IMR-90 (cell line): ENCODE measurements at regions not wholly inside any gene's neighbourhood (a gene's known extent, or its start where the extent isn't known, plus 50 kb on each side); places are given as distances from the start of the nearest gene placed in this dataset.

ENCODE experiments used
- ATAC-seq: fragments of 200-7000 bp; cut with Tn5 transposase; 2 replicates; pipeline ENCODE4 v1.9.1; 2020; ENCODE audit warnings: low read depth, mild to moderate bottlenecking, moderate library complexity
- BruUV-seq: library from RNA; stranded (reverse); fragments of 400-500 nt; replicated peaks from 2 replicates; lab custom pipeline; 2021; lab: Mats Ljungman, UMichigan
- CTCF ChIA-PET: fragments of 300-600 bp; formaldehyde crosslinking; extraction: SDS; loops from one replicate; lab custom pipeline; 2021; ENCODE audit warnings: antibody characterized with exemption; lab: Yijun Ruan, JAX
- POLR2A ChIA-PET: fragments of 300-600 bp; sonication (Branson Sonifier 250); formaldehyde crosslinking; loops from one replicate; lab custom pipeline; 2022; ENCODE audit warnings: antibody characterized with exemption; ENCODE audit not compliant: unreplicated experiment; lab: Charles Lee
- DNase-seq: peaks from one replicate; pipeline ENCODE4 v3.0.0; 2013
- H2AFZ ChIP-seq: replicated peaks from 2 replicates; pipeline ENCODE3; 2013; ENCODE audit warnings: low read length, mild to moderate bottlenecking; ENCODE audit not compliant: poor library complexity
- H2AK5ac ChIP-seq: 2 replicates; pipeline ENCODE4 v1.6.1; 2013; ENCODE audit warnings: low read depth, low read length, inconsistent platforms
- H2AK9ac ChIP-seq: replicated peaks from 2 replicates; pipeline ENCODE3; 2013; ENCODE audit warnings: mild to moderate bottlenecking, low read depth, low read length, moderate library complexity; ENCODE audit not compliant: poor library complexity
- H2BK120ac ChIP-seq: 2 replicates; pipeline ENCODE4 v1.6.1; 2013; ENCODE audit warnings: low read depth, low read length, inconsistent platforms
- H2BK15ac ChIP-seq: 3 replicates; pipeline ENCODE4 v1.6.1; 2013; ENCODE audit warnings: low read depth, low read length, inconsistent platforms
- H2BK20ac ChIP-seq: 2 replicates; pipeline ENCODE4 v1.6.1; 2013; ENCODE audit warnings: low read depth, mild to moderate bottlenecking, inconsistent platforms, low read length, moderate library complexity
- H2BK5ac ChIP-seq: 2 replicates; pipeline ENCODE4 v1.6.1; 2013; ENCODE audit warnings: mild to moderate bottlenecking, low read depth, low read length, inconsistent platforms; ENCODE audit not compliant: poor library complexity, severe bottlenecking
- H3K14ac ChIP-seq: replicated peaks from 2 replicates; pipeline ENCODE4 v1.6.1; 2013; ENCODE audit warnings: low read depth, low read length, inconsistent platforms
- H3K18ac ChIP-seq: 2 replicates; pipeline ENCODE4 v1.6.1; 2013; ENCODE audit warnings: low read depth, low read length, control low read depth
- H3K23ac ChIP-seq: 2 replicates; pipeline ENCODE4 v1.6.1; 2013; ENCODE audit warnings: low read depth, low read length, inconsistent platforms
- H3K27ac ChIP-seq: 2 replicates; pipeline ENCODE4 v1.5.1; 2013; ENCODE audit warnings: mild to moderate bottlenecking, control low read depth, low read length; ENCODE audit not compliant: insufficient read depth
- H3K27me3 ChIP-seq: 2 replicates; pipeline ENCODE4 v1.6.1; 2013; ENCODE audit warnings: low read length; ENCODE audit not compliant: control insufficient read depth, insufficient read depth
- H3K36me3 ChIP-seq: 2 replicates; pipeline ENCODE4 v1.6.1; 2013; ENCODE audit warnings: low read length, mixed read lengths; ENCODE audit not compliant: control insufficient read depth, insufficient read depth
- H3K4ac ChIP-seq: 2 replicates; pipeline ENCODE4 v1.6.1; 2013; ENCODE audit warnings: low read depth, low read length, inconsistent platforms
- H3K4me1 ChIP-seq: 2 replicates; pipeline ENCODE4 v1.6.1; 2013; ENCODE audit warnings: low read length, mixed read lengths; ENCODE audit not compliant: control insufficient read depth, insufficient read depth
- H3K4me2 ChIP-seq: 2 replicates; pipeline ENCODE4 v1.6.1; 2013; ENCODE audit warnings: low read depth, mild to moderate bottlenecking, control low read depth, low read length, moderate library complexity
- H3K4me3 ChIP-seq: 2 replicates; pipeline ENCODE4 v1.5.1; 2013; ENCODE audit warnings: low read depth, mild to moderate bottlenecking, control low read depth, low read length, moderate library complexity; ENCODE audit not compliant: insufficient read depth
- H3K56ac ChIP-seq: 2 replicates; pipeline ENCODE4 v1.6.1; 2013; ENCODE audit warnings: low read length, inconsistent platforms; ENCODE audit not compliant: insufficient read depth; ENCODE audit errors: extremely low read depth
- H3K79me1 ChIP-seq, 2 experiments: 2 replicates each; pipeline ENCODE4 v1.6.1; 2013; ENCODE audit warnings: low read length in 2 of 2, inconsistent platforms in 1 of 2, low read depth in 1 of 2
- H3K9ac ChIP-seq: 2 replicates; pipeline ENCODE4 v1.6.1; 2013; ENCODE audit warnings: low read depth, low read length, control low read depth
- H3K9me1 ChIP-seq: 2 replicates; pipeline ENCODE4 v1.6.1; 2013; ENCODE audit warnings: low read length, inconsistent platforms; ENCODE audit not compliant: insufficient read depth
- H3K9me3 ChIP-seq: 2 replicates; pipeline ENCODE4 v1.6.1; 2013; ENCODE audit warnings: low read length; ENCODE audit not compliant: control insufficient read depth, insufficient read depth
- H4K20me1 ChIP-seq: 2 replicates; pipeline ENCODE4 v1.6.1; 2013; ENCODE audit warnings: low read length, inconsistent platforms; ENCODE audit not compliant: insufficient read depth
- H4K5ac ChIP-seq: 2 replicates; pipeline ENCODE4 v1.6.1; 2013; ENCODE audit warnings: mild to moderate bottlenecking, low read depth, low read length, control low read depth
- H4K8ac ChIP-seq, 2 experiments: 2 replicates each; pipeline ENCODE4 v1.6.1; 2013; ENCODE audit warnings: low read depth in 2 of 2, low read length in 2 of 2, control low read depth in 1 of 2, inconsistent platforms in 1 of 2
- H4K91ac ChIP-seq: 2 replicates; pipeline ENCODE4 v1.6.1; 2013; ENCODE audit warnings: low read depth, low read length, inconsistent platforms; ENCODE audit not compliant: insufficient read depth
- BHLHE40 ChIP-seq: fragments of 150-350 bp; IDR thresholded peaks from 2 replicates; pipeline ENCODE4 v1.6.1; 2016; ENCODE audit warnings: mild to moderate bottlenecking, low read depth, low read length
- CEBPB ChIP-seq: IDR thresholded peaks from 2 replicates; pipeline ENCODE4 v1.6.1; 2012; ENCODE audit warnings: low read depth, low read length, improper control_type of control experiment
- CHD1 ChIP-seq: IDR thresholded peaks from 2 replicates; pipeline ENCODE4 v1.6.1; 2012; ENCODE audit warnings: low read depth, low read length, improper control_type of control experiment
- CTCF ChIP-seq: conservative IDR thresholded peaks from 2 replicates; pipeline ENCODE4 v1.5.1; 2012; ENCODE audit warnings: mild to moderate bottlenecking, low read depth, low read length, improper control_type of control experiment
- MAFK ChIP-seq: IDR thresholded peaks from 2 replicates; pipeline ENCODE4 v1.6.1; 2012; ENCODE audit warnings: low read depth, low read length, improper control_type of control experiment
- MAZ ChIP-seq: IDR thresholded peaks from 2 replicates; pipeline ENCODE4 v1.6.1; 2012; ENCODE audit warnings: low read depth, mild to moderate bottlenecking, low read length, improper control_type of control experiment, moderate library complexity, borderline replicate concordance
- MXI1 ChIP-seq: IDR thresholded peaks from 2 replicates; pipeline ENCODE4 v1.6.1; 2012; ENCODE audit warnings: low read depth, mild to moderate bottlenecking, low read length, moderate library complexity, borderline replicate concordance
- RFX5 ChIP-seq: IDR thresholded peaks from 2 replicates; pipeline ENCODE4 v1.8.0; 2012; ENCODE audit warnings: low read depth, mild to moderate bottlenecking, low read length, moderate library complexity
- SMC3 ChIP-seq: fragments of 150-350 bp; IDR thresholded peaks from 2 replicates; pipeline ENCODE4 v1.6.1; 2016; ENCODE audit warnings: low read depth, mild to moderate bottlenecking, antibody characterized with exemption, low read length, moderate library complexity
- WGBS, 2 experiments: methylation state at CpG; one replicate each; pipeline versions ENCODE4 v1.1.5 to v1.1.7; 2013; ENCODE audit warnings: missing lambda C conversion rate in 2 of 2; ENCODE audit not compliant: insufficient read length in 1 of 2; ENCODE audit errors: extremely low coverage in 2 of 2; 5-methylcytosine and 5-hydroxymethylcytosine counted together
- dilution Hi-C: fragments of 300-500 bp; cut with HindIII; formaldehyde crosslinking; loops from one replicate; pipeline ENCODE4 v1.14.3; 2018; ENCODE audit warnings: low sequenced_read_pairs; ENCODE audit not compliant: unreplicated experiment
- in situ Hi-C: fragments of 300-500 bp; cut with MboI; formaldehyde crosslinking; loops from 3 replicates; pipeline ENCODE4 v1.14.3; 2019; ENCODE audit warnings: low sequenced_read_pairs, inconsistent platforms, mixed read lengths
- intact Hi-C: fragments of 100-400 bp; cut with micrococcal nuclease; formaldehyde crosslinking; loops from 2 replicates; pipeline ENCODE4 v1.10.0; 2022
- TF ChIP-seq, protein P1 (sequence below): fragments of 150-350 bp; IDR thresholded peaks from 2 replicates; pipeline ENCODE4 v1.6.1; 2016; ENCODE audit warnings: low read depth, mild to moderate bottlenecking, low read length, moderate library complexity, borderline replicate concordance
- TF ChIP-seq, protein P2 (sequence below): fragments of 150-350 bp; IDR thresholded peaks from 2 replicates; pipeline ENCODE4 v1.6.1; 2017; ENCODE audit warnings: mild to moderate bottlenecking, antibody characterized with exemption, low read length, low read depth

GRCh38 chr6:134550604-134551003, 232.7 kb upstream of the SGK1 start:
- H2BK20ac ChIP-seq = peak overlapping the region; percentile 68; the same call in 1 of the 2 replicates
- H3K9me3 ChIP-seq = no peaks in the 10 kb centered on the region
- H2AK5ac ChIP-seq = no peak overlapping the region
- H3K18ac ChIP-seq = peak overlapping the region; percentile 71; the same call in 1 of the 2 replicates
- H4K91ac ChIP-seq = peak overlapping the region; percentile 71; the same call in 1 of the 2 replicates
- peak overlapping the region; percentile 63 for H2BK120ac ChIP-seq
- H3K79me1 ChIP-seq = no peaks in the 10 kb centered on the region
- dilution Hi-C loops = no loop called here
- DNase-seq (peak; percentile 73), ATAC-seq (no peak; the same call in 1 of the 2 replicates)
- H3K23ac ChIP-seq = no peak overlapping the region
- H4K8ac ChIP-seq = peak overlapping the region in 1 of 2 experiments; percentile 81; a peak in 3 of 4 replicates
- H2BK5ac ChIP-seq = peak overlapping the region; percentile 87
- H3K27me3 ChIP-seq = no peaks in the 10 kb centered on the region
- 0 out of 2 replicates have a peak overlapping the region, but pooled peaks have one; percentile 38 for H3K4ac ChIP-seq
- H3K4me3 ChIP-seq = no peak overlapping the region
- ChIA-PET POLR2A (interaction anchor here (0.8 kb wide), 1 partner anchor 187 kb away, joined by 6 read pairs; no protein-coding TSS in a partner anchor), CTCF (interaction anchor here (0.7 kb wide), 1 partner anchor 65 kb away, joined by 3 read pairs; no protein-coding TSS in a partner anchor)
- peak overlapping the region; percentile 59; the same call in 1 of the 3 replicates for H2BK15ac ChIP-seq
- intact Hi-C loops = loop anchor here (2.0 kb wide), 1 partner anchor 376 kb away; no protein-coding TSS in a partner anchor
- no peak overlapping the region for H3K9ac ChIP-seq
- H4K5ac ChIP-seq = peak overlapping the region; percentile 18; the same call in 1 of the 2 replicates
- no peaks in the 10 kb centered on the region; the same call in 1 of the 2 replicates for H3K4me1 ChIP-seq
- no TSS peak for BruUV-seq
- TF ChIP-seq, protein P1, sequence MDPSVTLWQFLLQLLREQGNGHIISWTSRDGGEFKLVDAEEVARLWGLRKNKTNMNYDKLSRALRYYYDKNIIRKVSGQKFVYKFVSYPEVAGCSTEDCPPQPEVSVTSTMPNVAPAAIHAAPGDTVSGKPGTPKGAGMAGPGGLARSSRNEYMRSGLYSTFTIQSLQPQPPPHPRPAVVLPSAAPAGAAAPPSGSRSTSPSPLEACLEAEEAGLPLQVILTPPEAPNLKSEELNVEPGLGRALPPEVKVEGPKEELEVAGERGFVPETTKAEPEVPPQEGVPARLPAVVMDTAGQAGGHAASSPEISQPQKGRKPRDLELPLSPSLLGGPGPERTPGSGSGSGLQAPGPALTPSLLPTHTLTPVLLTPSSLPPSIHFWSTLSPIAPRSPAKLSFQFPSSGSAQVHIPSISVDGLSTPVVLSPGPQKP = no peak
- no peak for TF ChIP-seq MAZ
- no peak for TF ChIP-seq RFX5
- no peak for TF ChIP-seq BHLHE40
- no peak for TF ChIP-seq CEBPB
- no peak for TF ChIP-seq SMC3
- TF ChIP-seq CTCF = no peak
- TF ChIP-seq MXI1 = no peak
- TF ChIP-seq CHD1 = no peak
- TF ChIP-seq, protein P2, sequence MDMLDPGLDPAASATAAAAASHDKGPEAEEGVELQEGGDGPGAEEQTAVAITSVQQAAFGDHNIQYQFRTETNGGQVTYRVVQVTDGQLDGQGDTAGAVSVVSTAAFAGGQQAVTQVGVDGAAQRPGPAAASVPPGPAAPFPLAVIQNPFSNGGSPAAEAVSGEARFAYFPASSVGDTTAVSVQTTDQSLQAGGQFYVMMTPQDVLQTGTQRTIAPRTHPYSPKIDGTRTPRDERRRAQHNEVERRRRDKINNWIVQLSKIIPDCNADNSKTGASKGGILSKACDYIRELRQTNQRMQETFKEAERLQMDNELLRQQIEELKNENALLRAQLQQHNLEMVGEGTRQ = no peak
- TF ChIP-seq MAFK = no peak
- no peak overlapping the region for H3K56ac ChIP-seq
- in situ Hi-C loops = no loop called here
- no peak overlapping the region for H2AFZ ChIP-seq
- H3K27ac ChIP-seq = peak overlapping the region; percentile 32; the same call in 1 of the 2 replicates
- no peak overlapping the region for H2AK9ac ChIP-seq
- no peaks in the 10 kb centered on the region for H4K20me1 ChIP-seq
- no CpG with 5 or more reads among the region's 3 CpGs for WGBS, 2 experiments
- no peaks in the 10 kb centered on the region for H3K9me1 ChIP-seq
- H3K4me2 ChIP-seq = peak overlapping the region; percentile 65; the same call in 1 of the 2 replicates
- no peaks in the 10 kb centered on the region for H3K36me3 ChIP-seq
- H3K14ac ChIP-seq = no peak overlapping the region
